Gastroesophageal sphincter (tissue), 3 donors: ENCODE measurements at regions not wholly inside any gene's neighbourhood (a gene's known extent, or its start where the extent isn't known, plus 50 kb on each side); places are given as distances from the start of the nearest gene placed in this dataset.

Source experiments
- EP300 ChIP-seq: sonication (generic); formaldehyde crosslinking; IDR thresholded peaks from one replicate; pipeline ENCODE4 v1.6.1; 2017; ENCODE audit warnings: antibody characterized with exemption, mild to moderate bottlenecking
- POLR2A ChIP-seq, 2 donors: fragments of 450-650 bp; IDR thresholded peaks; one replicate each; pipeline ENCODE4 v1.6.1; 2017; ENCODE audit warnings: antibody characterized with exemption in 2 of 2, mild to moderate bottlenecking in 2 of 2, moderate library complexity in 1 of 2
- POLR2AphosphoS5 ChIP-seq: sonication (generic); formaldehyde crosslinking; IDR thresholded peaks from one replicate; pipeline ENCODE4 v1.6.1; 2017; ENCODE audit warnings: antibody characterized with exemption
- TF ChIP-seq, protein P1 (sequence below), 4 experiments: fragments of 200-600 bp in 2 of 4; fragments of 450-650 bp in 2 of 4; sonication (generic) in 1 of 4; IDR thresholded peaks; one replicate each; pipeline ENCODE4 v1.5.1; 2017 to 2019; ENCODE audit warnings: antibody characterized with exemption in 4 of 4, mild to moderate bottlenecking in 2 of 4, moderate library complexity in 2 of 4

DNA sequence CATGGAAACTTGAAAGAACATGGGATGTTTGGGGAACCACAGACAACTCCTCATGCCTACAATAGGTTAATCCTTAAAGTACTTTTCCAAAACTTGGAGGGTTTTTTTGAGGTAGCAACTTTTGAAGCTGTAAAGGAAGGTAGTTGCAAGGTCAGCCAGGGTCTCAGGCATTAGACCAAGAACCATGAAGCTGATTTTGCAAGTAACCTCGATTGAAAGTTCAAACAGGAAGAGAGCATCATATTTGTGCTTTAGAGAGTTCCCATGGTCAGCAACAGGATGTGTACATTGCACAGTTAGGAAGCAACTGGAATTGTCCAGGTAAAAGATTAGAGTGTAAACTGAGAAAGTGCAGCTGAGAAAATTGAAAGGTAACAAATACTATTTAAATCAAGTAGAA lies 199.8 kb upstream of the NR2F2 start:
- TF ChIP-seq POLR2A (IDR thresholded peaks at IDR 0.05) (no peak), POLR2AphosphoS5 (no peak), EP300 (no peak)
- TF ChIP-seq, protein P1, sequence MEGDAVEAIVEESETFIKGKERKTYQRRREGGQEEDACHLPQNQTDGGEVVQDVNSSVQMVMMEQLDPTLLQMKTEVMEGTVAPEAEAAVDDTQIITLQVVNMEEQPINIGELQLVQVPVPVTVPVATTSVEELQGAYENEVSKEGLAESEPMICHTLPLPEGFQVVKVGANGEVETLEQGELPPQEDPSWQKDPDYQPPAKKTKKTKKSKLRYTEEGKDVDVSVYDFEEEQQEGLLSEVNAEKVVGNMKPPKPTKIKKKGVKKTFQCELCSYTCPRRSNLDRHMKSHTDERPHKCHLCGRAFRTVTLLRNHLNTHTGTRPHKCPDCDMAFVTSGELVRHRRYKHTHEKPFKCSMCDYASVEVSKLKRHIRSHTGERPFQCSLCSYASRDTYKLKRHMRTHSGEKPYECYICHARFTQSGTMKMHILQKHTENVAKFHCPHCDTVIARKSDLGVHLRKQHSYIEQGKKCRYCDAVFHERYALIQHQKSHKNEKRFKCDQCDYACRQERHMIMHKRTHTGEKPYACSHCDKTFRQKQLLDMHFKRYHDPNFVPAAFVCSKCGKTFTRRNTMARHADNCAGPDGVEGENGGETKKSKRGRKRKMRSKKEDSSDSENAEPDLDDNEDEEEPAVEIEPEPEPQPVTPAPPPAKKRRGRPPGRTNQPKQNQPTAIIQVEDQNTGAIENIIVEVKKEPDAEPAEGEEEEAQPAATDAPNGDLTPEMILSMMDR (IDR thresholded peaks at IDR 0.05): no peak
